Pons (tissue), 1 donor: ENCODE measurements at regions not wholly inside any gene's neighbourhood (a gene's known extent, or its start where the extent isn't known, plus 50 kb on each side); places are given as distances from the start of the nearest gene placed in this dataset.

ENCODE experiments used
- DNase-seq: peaks from one replicate; pipeline ENCODE4 v3.0.0-alpha.2; 2016; ENCODE audit warnings: low spot score

DNA sequence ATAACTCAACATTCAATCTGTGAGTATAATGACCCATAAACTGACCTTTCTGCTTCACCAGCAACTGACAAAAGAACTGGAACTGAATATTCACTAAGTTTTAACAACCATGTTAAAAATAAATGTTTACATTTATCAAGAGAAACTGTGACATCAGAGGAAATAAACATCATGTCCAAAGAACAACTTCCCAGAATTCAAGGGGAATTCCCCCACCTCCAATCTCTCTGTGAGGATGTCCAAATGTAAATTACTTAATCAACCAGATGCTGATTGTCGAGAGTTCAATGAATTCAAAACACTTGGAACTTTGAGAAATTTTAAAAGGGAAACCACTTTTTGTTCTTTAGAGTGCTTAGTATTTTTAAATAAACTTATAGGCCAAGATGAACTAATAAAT lies 365.6 kb upstream of the ADGRL2 start:
- no peak for DNase-seq

DNA sequence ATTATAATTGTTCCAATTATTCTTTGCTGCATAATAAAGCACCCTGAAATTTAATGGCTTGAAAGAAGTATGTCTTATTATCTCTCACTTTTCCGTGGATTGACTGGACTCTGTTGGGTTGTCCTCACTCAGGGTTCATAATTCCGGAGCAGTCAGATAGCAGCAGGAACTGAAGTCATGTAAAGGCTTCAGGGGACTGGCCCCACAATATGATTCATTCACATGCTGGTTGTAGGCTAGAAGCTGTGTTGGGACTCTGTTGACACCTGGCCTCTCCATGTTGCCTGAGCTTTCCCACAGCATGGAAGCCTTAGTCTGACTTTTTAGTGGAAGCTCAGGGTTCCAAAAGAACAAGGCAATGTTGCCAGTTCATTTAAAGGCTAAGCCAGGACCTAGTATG lies 367.1 kb upstream of the ADGRL2 start:
- DNase-seq = no peak

DNA sequence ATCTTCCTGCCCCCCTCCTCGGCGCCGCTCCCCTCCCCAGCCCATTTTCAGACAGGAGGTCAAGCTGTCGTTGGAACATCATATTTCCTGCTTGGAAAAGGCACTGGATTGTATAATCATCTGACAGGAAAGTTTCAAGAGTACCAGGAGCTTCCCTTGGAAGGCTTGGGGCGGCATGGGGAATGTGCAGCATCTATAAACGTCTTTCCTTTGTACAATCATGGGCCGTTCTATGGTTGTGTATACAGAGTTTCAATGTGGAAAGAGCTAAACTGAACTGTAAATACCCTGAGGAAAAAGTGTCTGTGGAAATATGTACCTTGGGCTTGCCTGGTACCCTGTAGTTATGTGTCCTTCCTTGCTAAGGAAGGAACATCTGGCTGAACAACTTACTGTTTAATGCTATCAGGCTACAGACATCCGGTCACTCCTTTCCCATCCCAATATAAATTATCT lies 368.1 kb upstream of the ADGRL2 start:
- no peak for DNase-seq

DNA sequence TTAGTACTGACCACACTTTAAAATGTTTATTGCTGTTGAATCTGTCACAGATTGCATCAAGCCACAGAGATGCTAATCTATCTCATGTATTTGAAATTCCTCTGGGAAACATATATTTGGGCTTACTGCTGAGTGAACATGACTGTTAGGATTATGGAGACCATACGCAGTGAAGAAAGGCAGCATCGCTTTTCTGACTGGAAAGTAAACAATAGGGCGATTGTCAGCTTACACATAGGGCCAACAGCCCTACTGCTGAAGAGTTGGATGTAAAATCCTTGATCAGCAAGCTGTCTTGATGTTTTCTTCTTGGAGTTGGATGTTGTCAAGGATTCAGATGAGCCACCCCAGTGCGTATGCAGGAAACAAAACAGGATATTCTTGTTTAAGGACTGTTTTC lies 368.7 kb upstream of the ADGRL2 start:
- DNase-seq = peak; percentile 20

DNA sequence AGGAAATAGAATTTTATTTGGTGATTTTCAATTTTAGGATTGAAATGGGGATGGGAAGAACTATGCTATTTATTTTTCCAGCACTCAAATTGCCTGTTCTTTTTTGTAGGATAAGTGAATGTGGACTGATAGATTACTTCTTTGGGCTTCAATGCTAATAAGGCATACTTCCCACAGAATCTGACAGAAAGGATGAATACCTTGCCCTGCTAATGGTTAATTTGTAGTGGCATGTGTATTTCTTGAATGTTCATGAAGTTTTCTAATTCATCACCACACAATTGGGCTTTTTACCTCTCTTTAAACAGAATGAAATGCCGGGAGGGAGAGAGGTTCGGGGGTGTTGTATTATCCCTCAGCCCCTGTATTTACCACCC lies 369.1 kb upstream of the ADGRL2 start:
- DNase-seq = no peak

DNA sequence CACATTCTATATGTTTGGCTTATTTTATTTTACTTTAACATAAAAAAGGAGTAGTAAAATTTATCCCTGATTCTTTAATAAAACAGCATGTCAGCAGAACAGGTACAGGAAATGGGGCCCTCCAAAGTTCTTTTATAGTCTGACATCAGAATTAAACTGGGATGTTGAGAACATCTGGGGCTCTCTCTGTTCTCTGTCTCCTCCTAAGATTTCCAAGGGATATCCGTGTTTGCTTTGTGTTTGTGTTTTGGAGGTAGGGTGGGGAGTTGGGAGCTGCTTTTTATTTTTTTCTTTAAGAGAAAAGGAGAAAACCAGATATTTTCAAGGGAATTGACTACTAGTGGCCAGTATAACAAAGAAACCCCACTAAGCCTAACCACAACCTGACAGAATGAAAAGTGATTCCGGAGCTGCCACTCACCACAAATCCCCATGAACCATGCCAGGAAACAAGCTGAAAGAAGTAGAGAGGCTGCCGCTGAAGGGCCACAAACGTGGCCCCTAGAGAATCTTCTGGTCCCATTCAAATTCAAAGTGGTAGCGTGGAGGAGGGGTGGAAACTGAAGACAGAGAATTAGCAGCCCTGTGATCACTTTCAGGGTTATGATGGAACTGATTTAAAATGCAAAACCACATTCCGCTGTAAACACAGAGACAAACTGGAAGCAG lies 369.6 kb upstream of the ADGRL2 start:
- DNase-seq = no peak

DNA sequence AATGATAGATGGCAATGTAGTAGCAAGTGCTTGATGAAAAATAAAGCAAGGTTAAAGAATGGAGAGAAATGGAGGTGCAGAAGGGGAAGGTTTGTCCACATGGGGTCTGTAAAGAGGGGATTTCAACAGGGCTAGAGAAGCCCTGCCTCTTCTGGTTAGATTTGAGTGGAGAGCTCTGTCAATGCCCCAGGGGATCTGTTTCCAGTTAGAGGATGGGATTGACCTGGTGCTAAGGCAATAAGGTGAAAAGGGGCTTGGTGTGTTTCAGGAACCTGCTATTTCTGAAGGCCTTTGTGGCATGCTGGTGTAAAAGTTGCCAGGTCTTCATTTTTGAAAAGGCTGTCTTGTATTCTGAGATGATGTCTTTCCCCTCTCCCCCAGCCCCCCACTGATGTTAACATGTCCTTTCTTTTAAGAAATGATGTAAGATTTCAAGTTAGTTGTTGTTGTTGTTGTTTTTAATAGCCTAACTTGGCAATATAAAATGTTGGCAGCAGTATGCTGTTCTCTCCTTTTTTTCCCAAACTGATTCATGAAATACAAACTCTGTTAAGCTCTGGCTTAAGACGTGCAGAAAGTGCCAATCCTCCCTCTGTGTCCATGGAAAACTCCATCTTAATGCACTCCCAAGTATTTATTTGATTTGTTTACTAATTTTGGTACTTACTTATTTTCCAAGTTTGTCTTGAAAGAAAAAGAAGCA lies 370.3 kb upstream of the ADGRL2 start:
- no peak for DNase-seq

DNA sequence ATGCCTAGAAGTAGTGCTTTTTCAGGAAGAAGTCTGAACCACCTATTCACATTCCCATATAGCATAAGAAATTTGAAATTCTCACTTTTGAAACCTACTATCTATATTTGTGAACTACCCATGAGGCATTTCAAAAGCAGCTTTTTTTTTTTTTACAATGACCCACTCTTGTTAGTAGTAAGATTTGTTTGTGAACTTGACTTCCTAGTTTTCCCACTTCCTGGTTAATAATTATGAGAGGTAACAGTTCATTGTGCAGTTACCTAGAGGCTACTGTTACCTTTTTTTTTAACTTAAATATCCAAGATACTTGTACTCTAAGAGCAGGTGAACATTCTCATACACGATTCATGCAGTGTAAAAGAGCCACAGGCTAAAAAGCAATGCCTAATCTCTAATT lies 371.7 kb upstream of the ADGRL2 start:
- no peak for DNase-seq

DNA sequence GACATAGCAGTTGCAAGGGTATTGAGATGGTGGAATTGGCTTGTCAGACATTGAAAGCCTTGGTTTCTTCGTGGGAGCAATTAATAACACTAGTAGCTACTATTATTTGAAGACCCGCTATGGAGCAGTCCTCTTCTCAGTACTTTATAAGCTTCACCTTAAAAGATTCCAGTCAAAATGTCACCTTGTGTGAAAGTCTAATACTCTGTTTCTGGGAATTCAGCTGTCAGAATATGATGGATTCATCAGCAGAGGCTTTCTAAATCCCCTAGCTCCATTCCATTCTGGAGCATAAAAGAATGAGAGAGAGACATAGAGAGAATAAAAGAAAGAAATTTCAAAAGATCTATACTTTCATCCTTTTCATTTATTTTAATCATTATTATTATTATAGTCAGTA lies 375.9 kb upstream of the ADGRL2 start:
- no peak for DNase-seq

DNA sequence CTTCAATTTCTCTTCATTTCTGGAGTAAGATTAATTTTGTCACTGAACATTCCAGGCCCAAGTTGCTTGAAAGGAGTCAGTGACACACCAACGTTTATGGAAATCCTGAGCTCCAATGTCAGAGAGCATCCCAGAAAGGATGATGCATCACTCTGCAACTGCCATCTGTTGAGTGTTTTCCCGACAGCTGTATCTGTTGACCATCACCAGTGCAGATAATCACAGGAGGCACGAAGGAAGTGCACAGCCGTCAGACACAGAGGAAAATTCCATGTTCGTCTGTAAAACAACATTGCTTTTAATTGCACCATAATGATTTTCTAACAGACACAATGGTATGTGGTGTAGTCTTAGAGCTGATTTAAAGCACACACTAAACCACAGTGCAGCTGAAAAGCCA lies 376.7 kb upstream of the ADGRL2 start:
- DNase-seq = no peak

DNA sequence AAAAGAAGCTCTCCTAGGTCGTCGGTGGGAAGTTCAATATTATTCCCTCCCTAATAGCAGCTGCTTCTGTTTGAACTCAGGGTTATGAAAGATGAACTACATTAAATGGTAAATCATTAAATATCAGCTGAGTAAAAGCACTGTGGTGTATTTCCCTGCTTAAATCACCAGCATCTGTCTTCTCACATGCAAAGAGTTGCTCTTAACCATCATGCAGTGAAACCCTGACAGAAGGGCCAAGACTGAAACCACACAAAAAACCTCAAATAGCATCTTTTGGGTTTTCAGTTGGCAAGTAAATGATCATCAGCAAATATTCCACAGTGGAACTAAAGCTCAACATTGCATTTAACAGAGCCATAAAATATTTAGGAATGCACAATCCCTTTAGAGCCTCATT lies 380.0 kb upstream of the ADGRL2 start:
- DNase-seq = no peak

DNA sequence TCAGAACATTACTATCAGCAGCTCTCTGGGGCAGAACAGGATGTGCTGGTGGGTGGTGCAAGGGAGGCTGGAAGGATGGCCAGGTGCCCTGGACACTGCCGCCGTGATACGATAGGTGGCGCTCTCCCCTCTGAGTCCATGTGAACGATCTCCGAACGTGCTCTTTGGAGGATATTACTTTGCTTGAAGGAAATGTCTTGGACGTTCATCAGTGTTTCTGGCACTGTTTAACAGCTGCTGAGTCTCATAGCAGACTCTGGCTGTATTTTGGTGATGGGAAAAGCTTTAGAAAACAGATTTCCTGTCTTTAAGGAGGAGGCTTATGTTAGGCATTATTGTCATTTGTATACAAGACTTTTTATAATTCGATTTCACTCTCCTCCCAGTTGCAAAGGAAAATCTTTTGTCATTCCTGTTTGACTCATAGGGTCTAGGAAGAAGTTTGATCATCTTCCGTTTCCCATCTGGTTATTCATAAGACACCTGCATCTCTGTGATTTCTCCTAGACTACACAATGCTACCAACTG lies 386.2 kb upstream of the ADGRL2 start:
- DNase-seq = peak; percentile 31

DNA sequence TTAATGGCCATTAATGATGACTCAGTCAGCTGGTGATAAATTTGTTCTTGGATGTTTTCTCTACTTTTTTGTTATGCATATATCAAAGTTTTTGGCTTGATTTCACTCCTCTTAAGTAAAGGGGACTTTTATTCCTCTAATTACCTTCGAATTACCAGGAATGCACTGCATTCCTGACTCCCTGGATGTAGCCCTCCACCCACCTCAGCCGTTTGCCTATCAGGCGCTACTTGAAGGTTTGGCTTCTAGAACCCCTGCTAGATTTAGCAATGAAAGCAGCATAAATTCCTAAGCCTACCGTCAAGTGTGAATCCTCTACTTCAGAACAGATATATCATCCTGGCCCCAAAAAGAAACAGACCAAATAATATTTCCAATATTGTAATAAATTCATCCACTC lies 387.8 kb upstream of the ADGRL2 start:
- DNase-seq = no peak

DNA sequence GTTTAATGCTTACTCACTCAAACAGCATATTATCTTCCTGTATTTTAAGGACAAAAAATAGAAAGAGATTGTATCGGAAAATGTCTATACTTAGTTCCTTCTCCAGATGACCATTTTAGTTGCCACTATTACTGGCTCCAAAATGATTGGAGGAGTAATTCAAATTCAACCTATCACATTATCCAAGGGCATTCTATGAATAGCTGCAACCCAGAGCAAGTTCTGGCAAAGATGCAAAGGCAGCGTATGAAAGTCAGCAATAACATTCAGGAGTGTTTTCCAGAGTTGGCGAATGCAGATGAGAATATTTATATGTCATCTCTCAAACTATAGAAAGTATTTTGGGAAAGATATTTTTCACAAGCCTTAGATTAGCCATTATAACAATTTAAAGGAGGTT lies 389.8 kb upstream of the ADGRL2 start:
- DNase-seq = peak; percentile 21

DNA sequence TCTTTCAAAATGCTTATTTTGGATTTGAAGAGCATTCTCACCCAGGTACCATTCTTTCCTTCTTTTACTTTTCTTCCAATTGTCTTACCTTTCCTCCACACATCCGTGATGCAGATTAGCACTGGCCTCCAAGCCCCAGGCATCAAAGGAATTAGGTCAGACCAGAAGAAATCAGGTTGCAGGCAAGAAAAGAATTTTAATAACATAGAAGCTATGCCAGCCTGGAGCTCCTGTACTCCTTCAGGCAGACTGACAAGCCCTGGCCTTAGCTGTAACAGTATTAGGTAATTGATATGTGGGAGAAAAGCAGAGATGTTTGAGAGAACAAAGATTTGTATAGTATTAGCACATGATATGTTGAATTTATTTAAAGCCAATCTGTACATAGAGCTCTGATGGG lies 390.4 kb upstream of the ADGRL2 start:
- DNase-seq = no peak

DNA sequence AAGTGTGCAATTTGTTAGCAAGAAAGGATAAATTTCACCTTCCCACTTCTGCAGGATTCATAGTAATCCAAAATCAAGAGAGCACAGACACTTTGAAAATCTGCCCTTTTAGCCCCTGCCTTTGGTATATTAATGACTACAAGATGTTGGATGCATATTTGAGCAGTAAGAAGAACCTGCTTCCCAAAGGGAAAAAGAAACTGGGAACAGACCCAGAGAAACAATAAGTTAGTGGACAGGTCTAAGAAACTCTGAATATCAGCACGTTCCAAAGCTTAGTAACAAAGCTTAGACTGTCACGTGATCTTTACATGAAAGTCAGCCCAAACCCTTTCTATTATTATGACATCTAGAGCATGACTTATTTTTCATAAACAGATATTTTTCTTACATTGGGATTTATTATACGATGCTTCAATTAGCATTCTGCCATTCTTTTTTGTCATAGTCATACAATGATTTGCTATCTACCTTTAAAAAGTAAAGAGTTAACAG lies 390.9 kb upstream of the ADGRL2 start:
- no peak for DNase-seq

DNA sequence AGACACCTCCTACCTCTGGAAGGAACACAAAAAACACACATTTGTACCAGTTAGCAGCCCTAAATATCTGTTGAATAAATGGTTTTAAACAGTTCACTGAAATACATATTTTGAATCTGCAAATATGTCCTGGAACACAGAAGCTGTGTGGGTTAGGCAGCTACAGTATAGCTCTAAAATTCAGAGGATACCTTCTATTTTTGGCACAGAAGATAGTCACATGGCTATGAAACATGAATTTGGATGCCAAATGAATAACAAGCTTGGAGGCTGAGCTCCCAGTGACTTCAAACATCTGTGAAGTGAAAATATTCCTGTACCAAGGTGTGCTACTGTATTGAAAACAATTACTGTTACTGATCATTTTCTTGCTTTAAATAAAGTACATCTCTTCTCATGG lies 391.5 kb upstream of the ADGRL2 start:
- DNase-seq = no peak

DNA sequence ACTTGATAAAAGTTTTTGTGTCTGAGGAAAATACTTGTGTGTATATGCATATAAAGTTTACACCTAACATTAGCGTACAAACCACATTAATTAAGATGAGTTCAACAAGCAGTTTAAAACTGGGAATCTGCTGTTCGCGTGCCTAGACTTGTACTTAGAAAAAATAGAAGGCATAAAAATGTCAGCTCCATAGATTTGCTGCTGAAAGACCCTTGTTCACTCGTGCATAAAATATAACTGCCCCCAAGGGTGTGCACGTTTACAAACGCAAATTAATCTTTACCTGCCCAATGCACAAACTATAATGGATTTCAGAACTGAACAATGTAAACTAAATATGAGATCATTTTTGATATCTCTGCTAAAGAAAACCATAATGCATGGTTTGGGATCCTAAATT lies 392.3 kb upstream of the ADGRL2 start:
- DNase-seq = no peak

DNA sequence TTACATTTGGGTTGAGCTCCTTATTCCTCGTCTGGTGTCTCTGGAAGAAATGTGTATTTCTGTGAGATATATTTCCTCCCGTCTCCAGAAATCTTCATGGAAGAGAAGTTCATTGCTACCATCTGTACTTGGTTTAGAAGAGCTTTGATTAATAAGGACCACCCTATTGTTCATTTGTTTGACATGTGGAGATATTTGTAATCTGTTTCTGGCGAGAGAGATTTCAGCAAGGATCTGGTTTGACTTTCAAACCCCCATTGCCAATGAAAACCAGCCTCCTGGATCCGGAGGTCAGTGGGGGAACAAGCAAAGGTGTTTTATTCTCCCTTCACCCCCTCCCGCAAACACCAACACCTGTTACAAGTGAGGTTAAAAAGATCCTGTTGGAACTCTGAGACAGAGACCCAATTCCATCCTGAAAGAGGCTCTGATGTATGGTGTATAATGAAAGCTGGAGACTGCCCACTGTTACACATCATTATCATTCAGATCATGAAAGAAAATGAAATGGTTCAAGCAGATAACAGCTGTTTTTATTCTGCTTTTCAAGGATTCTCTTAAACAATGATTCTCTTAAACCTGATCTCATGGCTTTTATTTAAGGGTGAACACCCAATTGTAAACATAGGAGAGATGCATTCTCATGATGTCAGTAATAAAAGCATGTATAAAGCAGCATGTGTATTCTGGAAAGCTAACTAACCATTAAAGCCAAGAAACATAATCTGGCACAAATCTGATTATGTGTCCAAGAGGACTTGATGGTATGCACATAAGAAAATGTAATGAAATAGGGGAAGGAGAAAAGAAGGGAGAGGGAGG lies 393.5 kb upstream of the ADGRL2 start:
- DNase-seq = no peak

DNA sequence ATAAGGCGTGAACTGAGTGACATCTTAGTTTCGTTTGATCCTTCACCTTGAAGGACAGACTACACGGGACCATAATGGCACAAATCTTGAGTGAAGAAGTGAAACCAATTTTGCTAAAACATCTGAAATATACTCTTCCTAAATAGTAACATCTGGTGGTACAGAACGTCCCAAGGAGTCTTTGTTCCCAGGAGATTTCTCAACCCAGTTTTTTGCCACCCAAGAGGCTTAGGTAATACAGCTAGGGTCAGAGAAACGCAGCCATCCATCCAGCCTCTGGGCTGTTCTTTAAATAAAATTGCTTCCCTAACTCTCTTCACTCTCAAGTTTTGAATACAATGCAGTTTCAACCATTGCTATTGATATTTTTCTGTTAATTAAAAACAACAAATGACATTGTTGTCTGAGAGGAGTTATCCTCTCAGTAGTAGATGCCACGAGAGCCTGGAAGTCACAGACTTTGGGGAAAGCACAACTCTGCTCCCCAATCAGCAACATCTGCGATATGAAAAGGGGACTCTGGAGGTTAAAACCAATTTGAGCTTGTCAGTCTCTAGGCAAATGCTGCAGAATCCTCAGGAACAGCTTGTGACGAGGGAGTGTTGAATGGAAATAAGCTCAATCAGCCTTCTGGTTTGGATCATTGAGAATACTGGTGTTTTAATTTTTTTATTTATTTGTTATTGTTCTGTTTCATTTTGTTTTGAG lies 394.3 kb upstream of the ADGRL2 start:
- no peak for DNase-seq

DNA sequence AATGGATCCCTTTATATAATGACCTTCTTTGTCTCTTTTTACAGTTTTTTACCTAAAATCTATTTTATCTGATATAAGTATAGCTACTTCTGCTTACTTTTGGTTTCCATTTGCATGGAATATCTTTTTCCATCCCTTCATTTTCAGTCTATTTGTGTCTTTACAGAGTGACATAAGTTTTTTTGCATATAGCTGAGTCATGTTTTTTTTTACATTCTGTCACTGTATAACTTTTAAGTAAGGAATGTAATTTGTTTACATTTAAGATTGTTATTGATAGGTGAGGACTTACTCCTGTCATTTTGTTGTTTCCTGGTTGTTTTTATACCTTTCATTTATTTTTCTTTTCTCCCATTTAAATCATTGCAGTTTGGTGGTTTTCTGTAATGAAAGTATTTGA lies 402.7 kb upstream of the ADGRL2 start:
- DNase-seq = no peak
